Activated CD8-positive, alpha-beta T cell treated with anti-CD3 and anti-CD28 coated beads for 36 hours (primary cell): ENCODE measurements at regions not wholly inside any gene's neighbourhood (a gene's known extent, or its start where the extent isn't known, plus 50 kb on each side); places are given as distances from the start of the nearest gene placed in this dataset.

Source experiments
- ATAC-seq: fragments of 200-7000 bp; cut with Tn5 transposase; one replicate; pipeline ENCODE4 v1.10.0; 2021; ENCODE audit warnings: mild to moderate bottlenecking, moderate library complexity
- CTCF ChIA-PET: fragments of 350-600 bp; sonication (Branson Sonifier 250); formaldehyde crosslinking; loops from one replicate; lab custom pipeline; 2021; ENCODE audit warnings: antibody characterized with exemption; lab: Charles Lee
- POLR2A ChIA-PET: fragments of 350-600 bp; sonication (Branson Sonifier 250); formaldehyde crosslinking; loops from one replicate; lab custom pipeline; 2021; ENCODE audit warnings: antibody characterized with exemption; lab: Charles Lee
- DNase-seq: peaks from one replicate; pipeline ENCODE4 v3.0.0-alpha.2; 2020
- H3K27ac Mint-ChIP-seq: one replicate; pipeline ENCODE4 v1.8.0; 2021; ENCODE audit warnings: mild to moderate bottlenecking, mixed read lengths
- H3K27me3 Mint-ChIP-seq: one replicate; pipeline ENCODE4 v1.8.0; 2021; ENCODE audit warnings: mixed read lengths
- H3K36me3 Mint-ChIP-seq: one replicate; pipeline ENCODE4 v1.8.0; 2021; ENCODE audit warnings: low read depth, mixed read lengths
- H3K4me1 Mint-ChIP-seq: one replicate; pipeline ENCODE4 v1.8.0; 2021; ENCODE audit warnings: low read depth, mixed read lengths
- H3K4me3 Mint-ChIP-seq: one replicate; pipeline ENCODE4 v1.8.0; 2021; ENCODE audit warnings: mild to moderate bottlenecking, moderate library complexity, mixed read lengths
- H3K9me3 Mint-ChIP-seq: one replicate; pipeline ENCODE4 v1.8.0; 2021; ENCODE audit warnings: mixed read lengths
- CTCF ChIP-seq: fragments of 200-600 bp; IDR thresholded peaks from one replicate; pipeline ENCODE4 v1.8.0; 2022; ENCODE audit warnings: antibody characterized with exemption, mild to moderate bottlenecking
- intact Hi-C: fragments of 100-400 bp; cut with micrococcal nuclease; formaldehyde crosslinking; loops from one replicate; pipeline ENCODE4 v1.10.0; 2022

- ChIA-PET POLR2A (no interaction called here), CTCF (no interaction called here)
- no peaks in the 10 kb centered on the region for H3K4me1 Mint-ChIP-seq
- no peaks in the 10 kb centered on the region for H3K9me3 Mint-ChIP-seq
- intact Hi-C loops, result no loop called here
- TF ChIP-seq CTCF, result no peak
- H3K27ac Mint-ChIP-seq, result no peak overlapping the region
- DNase-seq (no peak), ATAC-seq (no peak)
- no peak overlapping the region for H3K4me3 Mint-ChIP-seq
- H3K36me3 Mint-ChIP-seq, result no peaks in the 10 kb centered on the region
- no peaks in the 10 kb centered on the region for H3K27me3 Mint-ChIP-seq
Measured at GRCh38 chr3:81390796-81391195, 370.6 kb downstream of the GBE1 start.

- Mint-ChIP-seq H3K4me3 (no peak overlapping the region), H3K9me3 (no peaks in the 10 kb centered on the region), H3K27ac (no peak overlapping the region), H3K27me3 (no peaks in the 10 kb centered on the region), H3K36me3 (no peaks in the 10 kb centered on the region), H3K4me1 (no peaks in the 10 kb centered on the region)
- ChIA-PET CTCF (interaction anchor here (0.6 kb wide), 1 partner anchor 86 kb away, joined by 3 read pairs; no protein-coding TSS in a partner anchor), POLR2A (no interaction called here)
- intact Hi-C loops, result no loop called here
- ATAC-seq (no peak), DNase-seq (no peak)
- TF ChIP-seq CTCF, result no peak
Measured at GRCh38 chr3:81388191-81388590, 373.3 kb downstream of the GBE1 start.

GRCh38 chr3:81382470-81382869 is 379.0 kb downstream of the GBE1 start:
- Mint-ChIP-seq H3K27me3 (no peaks in the 10 kb centered on the region), H3K4me3 (no peak overlapping the region), H3K9me3 (peaks cover 2% of the 10 kb centered on the region), H3K4me1 (no peaks in the 10 kb centered on the region), H3K36me3 (no peaks in the 10 kb centered on the region), H3K27ac (no peak overlapping the region)
- DNase-seq (no peak), ATAC-seq (no peak)
- no peak for TF ChIP-seq CTCF
- ChIA-PET POLR2A (no interaction called here), CTCF (no interaction called here)
- intact Hi-C loops, result no loop called here

GRCh38 chr3:81380234-81380633 is 381.2 kb downstream of the GBE1 start:
- ChIA-PET POLR2A (interaction anchor here (0.6 kb wide), 1 partner anchor 13 kb away, joined by 3 read pairs; no protein-coding TSS in a partner anchor), CTCF (no interaction called here)
- intact Hi-C loops, result no loop called here
- no peaks in the 10 kb centered on the region for H3K4me1 Mint-ChIP-seq
- H3K27me3 Mint-ChIP-seq, result no peaks in the 10 kb centered on the region
- H3K36me3 Mint-ChIP-seq, result no peaks in the 10 kb centered on the region
- peaks cover 2% of the 10 kb centered on the region for H3K9me3 Mint-ChIP-seq
- no peak overlapping the region for H3K27ac Mint-ChIP-seq
- no peak for TF ChIP-seq CTCF
- ATAC-seq (no peak), DNase-seq (no peak)
- H3K4me3 Mint-ChIP-seq, result no peak overlapping the region

GRCh38 chr3:81378552-81379293 is 382.7 kb downstream of the GBE1 start:
- CTCF ChIA-PET, result no interaction called here
- Mint-ChIP-seq H3K27ac (no peak overlapping the region), H3K36me3 (no peaks in the 10 kb centered on the region), H3K9me3 (peaks cover 2% of the 10 kb centered on the region), H3K4me3 (no peak overlapping the region), H3K27me3 (no peaks in the 10 kb centered on the region), H3K4me1 (no peaks in the 10 kb centered on the region)
- TF ChIP-seq CTCF, result no peak
- DNase-seq, result no peak
- intact Hi-C loops, result no loop called here
- POLR2A ChIA-PET, result no interaction called here
- ATAC-seq, result no peak
